Ureter (tissue), 1 donor: ENCODE measurements at regions not wholly inside any gene's neighbourhood (a gene's known extent, or its start where the extent isn't known, plus 50 kb on each side); places are given as distances from the start of the nearest gene placed in this dataset.
A peak's percentile ranks its signal among the peaks of the same experiment; 100 is the strongest.

Experiments used
- DNase-seq: peaks from one replicate; pipeline ENCODE4 v3.0.0-alpha.2; 2020; ENCODE audit warnings: low spot score
- donor health status: DM: yes; HTN: yes; CAD: no.

- no peak for DNase-seq
These were observed 195.3 kb downstream of the NHLRC3 start for GRCh38 chr13:39233519-39233918.

GRCh38 chr13:39244561-39245230 is 206.4 kb downstream of the NHLRC3 start:
- DNase-seq: no peak

- no peak for DNase-seq
These were observed 207.4 kb downstream of the NHLRC3 start for GRCh38 chr13:39245688-39246087.

- no peak for DNase-seq
These were observed 211.7 kb downstream of the NHLRC3 start for GRCh38 chr13:39249982-39250381.

- DNase-seq: no peak
These were observed 212.2 kb downstream of the NHLRC3 start for GRCh38 chr13:39250440-39250839.

- DNase-seq: no peak
These were observed 213.1 kb downstream of the NHLRC3 start for GRCh38 chr13:39251340-39251739.

GRCh38 chr13:39253774-39254173 is 215.5 kb downstream of the NHLRC3 start:
- DNase-seq: no peak

- DNase-seq: no peak
These were observed 216.3 kb downstream of the NHLRC3 start for GRCh38 chr13:39254601-39255000.

GRCh38 chr13:39257642-39258041 is 219.4 kb downstream of the NHLRC3 start:
- DNase-seq: no peak

GRCh38 chr13:39259371-39260140 is 221.3 kb downstream of the NHLRC3 start:
- DNase-seq: no peak

- peak; percentile 47 for DNase-seq
These were observed 224.8 kb downstream of the NHLRC3 start for GRCh38 chr13:39263033-39263432.

- no peak for DNase-seq
These were observed 225.3 kb downstream of the NHLRC3 start for GRCh38 chr13:39263531-39263930.

- no peak for DNase-seq
These were observed 228.2 kb downstream of the NHLRC3 start for GRCh38 chr13:39266426-39266825.

GRCh38 chr13:39268398-39268797 is 230.1 kb downstream of the NHLRC3 start:
- DNase-seq: no peak

GRCh38 chr13:39269004-39269403 is 230.7 kb downstream of the NHLRC3 start:
- DNase-seq: no peak

- DNase-seq: no peak
These were observed 231.2 kb downstream of the NHLRC3 start for GRCh38 chr13:39269411-39269810.

- DNase-seq: no peak
These were observed 234.7 kb downstream of the NHLRC3 start for GRCh38 chr13:39272994-39273393.

GRCh38 chr13:39273953-39274738 is 235.9 kb downstream of the NHLRC3 start:
- DNase-seq: no peak

- DNase-seq: no peak
These were observed 236.6 kb downstream of the NHLRC3 start for GRCh38 chr13:39274739-39275325.

- no peak for DNase-seq
These were observed 240.8 kb downstream of the NHLRC3 start for GRCh38 chr13:39279077-39279476.

- DNase-seq: no peak
These were observed 243.4 kb downstream of the NHLRC3 start for GRCh38 chr13:39281539-39282150.
